ENCODE measurements at regions not wholly inside any gene's neighbourhood (a gene's known extent, or its start where the extent isn't known, plus 50 kb on each side); places are given as distances from the start of the nearest gene placed in this dataset.
A peak's percentile ranks its signal among the peaks of the same experiment; 100 is the strongest.

DNA sequence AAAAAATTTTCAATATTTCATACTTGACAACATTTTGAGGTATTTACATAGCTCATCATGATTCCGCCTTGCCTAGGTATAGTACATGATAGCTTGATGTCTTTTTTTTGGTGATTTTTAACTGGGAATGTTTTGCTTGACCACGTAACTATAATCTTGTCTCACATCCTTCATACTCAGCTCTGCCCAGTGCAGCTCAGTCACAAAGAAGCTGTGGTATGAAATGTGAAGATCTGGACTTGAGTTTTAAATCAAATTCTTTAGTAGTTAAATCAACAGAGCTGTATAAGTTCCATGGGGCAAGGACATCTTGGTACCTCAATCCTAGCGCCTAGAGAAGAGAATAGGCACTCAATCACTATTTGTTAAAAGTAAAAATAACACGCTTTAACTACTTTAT lies 276.3 kb upstream of the DKK2 start:
- no peak for DNase-seq

DNA sequence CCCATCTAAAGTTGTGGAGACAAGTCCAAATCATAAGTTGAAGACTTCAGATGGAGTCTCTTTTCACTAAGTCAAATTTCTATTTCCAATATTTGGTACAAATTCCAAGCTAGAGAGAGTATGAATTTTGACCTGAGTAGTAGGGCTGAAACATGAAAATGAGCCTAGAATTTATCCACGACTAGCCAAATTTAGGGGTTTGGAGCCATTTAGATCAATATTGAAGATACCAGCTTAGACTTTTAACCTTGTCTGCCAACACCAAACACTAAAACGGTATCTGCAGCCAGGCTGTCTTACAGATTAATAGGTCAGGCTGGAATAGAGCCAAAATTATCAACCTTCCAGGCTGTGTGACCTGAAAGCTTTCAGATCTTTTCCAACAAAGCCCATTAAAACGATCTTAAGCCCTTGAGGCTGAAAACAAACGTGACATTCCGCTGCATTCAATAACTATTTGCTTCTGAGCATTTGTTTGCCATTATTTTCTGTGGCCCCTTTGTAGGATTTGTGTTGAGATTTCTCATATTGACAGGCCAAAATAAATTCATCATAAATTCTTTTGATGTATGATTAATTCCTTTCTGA lies 268.7 kb upstream of the DKK2 start:
- DNase-seq: peak; percentile 20

DNA sequence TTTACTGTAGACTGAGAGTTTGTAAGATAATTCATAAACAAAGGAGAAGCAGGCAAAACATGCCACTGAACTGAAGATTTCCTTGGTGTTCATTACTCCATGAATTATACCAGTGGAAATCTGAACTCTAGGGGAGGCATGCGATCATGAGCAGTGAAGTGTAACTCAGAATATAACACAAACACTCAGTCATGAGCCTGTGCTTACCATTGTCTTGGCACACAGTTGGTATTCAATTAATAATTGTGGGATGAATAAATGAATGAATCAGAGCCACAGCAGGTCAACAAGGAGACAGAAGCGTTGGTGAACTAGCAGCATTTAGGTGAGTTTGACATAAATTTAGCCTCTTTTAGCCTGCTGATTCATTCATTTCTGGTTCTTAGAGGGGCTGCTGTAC lies 263.5 kb upstream of the DKK2 start:
- no peak for DNase-seq

GRCh38 chr4:107292979-107293378 lies 256.9 kb upstream of the DKK2 start:
- DNase-seq: no peak

- DNase-seq: peak; percentile 81
These were observed 247.8 kb upstream of the DKK2 start for GRCh38 chr4:107283587-107284559.

- DNase-seq: peak; percentile 84
These were observed 243.6 kb upstream of the DKK2 start for GRCh38 chr4:107279733-107280132.

GRCh38 chr4:107278791-107279483 lies 242.8 kb upstream of the DKK2 start:
- peak; percentile 5 for DNase-seq

DNA sequence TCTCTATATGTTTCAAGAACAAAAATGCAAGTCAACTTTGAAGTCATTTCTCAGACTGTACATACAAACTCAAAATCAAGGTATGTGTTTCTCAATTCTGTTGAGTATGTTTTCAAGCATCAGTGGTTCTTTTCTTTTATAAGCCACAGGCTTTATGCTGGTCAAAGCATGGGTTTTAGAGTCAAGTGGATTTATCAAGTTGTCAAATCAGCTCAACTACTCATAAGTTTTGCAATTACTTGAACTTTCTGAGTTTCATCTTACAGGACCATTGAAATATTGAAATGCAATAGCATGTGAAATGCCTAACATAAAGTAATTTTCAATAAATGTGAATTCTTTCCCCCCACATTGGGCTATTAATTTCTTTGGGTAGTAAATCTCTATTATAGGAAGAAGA lies 239.9 kb upstream of the DKK2 start:
- no peak for DNase-seq

GRCh38 chr4:107275225-107275624 lies 239.1 kb upstream of the DKK2 start:
- DNase-seq: no peak

- no peak for DNase-seq
These were observed 234.5 kb upstream of the DKK2 start for GRCh38 chr4:107270614-107271013.

DNA sequence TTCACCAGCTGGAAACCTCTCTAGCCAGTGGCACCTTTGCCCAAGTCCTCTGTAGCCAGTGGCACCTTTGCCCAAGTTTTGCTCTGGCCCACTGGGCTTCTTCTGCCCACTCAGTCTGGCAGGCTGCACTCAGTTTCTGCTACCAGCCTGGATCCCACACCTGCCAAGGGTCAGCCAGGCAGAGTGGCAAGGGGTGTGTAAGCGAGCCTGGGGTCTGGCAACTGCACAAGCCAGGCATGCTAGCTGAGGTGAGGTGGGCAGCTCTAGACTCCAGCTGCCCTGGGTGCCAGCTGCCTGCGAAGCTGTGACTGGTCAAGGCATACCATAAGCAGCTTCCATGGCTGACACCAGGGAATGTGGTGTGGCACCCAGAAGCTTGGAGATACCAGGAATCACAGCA lies 233.1 kb upstream of the DKK2 start:
- DNase-seq: no peak

- DNase-seq: peak; percentile 11
These were observed 229.7 kb upstream of the DKK2 start for GRCh38 chr4:107265859-107266258.

DNA sequence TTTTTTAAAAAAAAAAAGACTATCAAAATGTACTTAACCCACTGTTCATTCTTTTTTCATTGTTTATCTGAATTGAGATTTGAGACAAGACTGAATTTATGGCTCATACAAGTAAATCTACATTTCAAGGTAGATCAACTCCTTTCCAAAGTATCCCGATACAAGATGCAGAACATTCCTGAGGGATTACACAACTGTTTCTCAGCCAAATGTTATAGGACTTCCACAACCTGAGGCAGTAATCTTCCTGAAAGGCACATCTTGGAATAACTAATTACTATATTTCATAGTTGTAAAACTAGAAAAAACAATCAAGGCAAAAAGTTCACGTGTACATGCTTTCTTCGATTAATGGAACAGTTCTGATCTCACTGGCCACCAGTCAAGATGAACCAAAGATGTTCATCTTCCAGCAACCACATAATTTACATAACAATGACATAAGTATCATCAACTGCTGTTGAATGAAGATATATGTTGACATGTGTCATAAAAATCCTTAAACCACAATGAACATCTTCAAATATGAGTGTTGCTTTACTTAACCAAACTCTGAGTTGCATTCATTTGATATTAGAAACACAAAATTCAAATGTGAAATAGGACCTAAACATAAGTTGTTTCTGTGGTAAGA lies 225.2 kb upstream of the DKK2 start:
- DNase-seq: peak; percentile 4

- DNase-seq: no peak
These were observed 222.2 kb upstream of the DKK2 start for GRCh38 chr4:107258359-107258758.

DNA sequence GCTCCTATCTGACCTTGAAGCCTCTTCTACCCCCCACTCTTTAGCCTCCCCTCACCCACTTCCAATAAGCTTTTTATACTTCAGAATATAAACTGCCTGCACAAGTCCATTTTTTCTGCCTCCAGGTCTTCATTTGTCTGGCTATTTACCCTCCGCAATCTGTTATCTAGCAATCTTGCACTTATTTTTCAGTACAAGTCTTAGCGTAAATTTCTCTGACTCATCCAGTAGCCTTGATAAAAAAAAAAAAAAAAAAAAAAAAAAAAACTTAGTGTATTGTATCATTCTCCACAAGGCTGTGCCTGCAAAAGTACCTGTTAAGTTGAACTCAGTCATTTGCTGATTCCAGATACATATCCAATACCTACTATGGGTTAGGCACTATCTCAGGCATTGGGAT lies 219.5 kb upstream of the DKK2 start:
- DNase-seq: no peak

DNA sequence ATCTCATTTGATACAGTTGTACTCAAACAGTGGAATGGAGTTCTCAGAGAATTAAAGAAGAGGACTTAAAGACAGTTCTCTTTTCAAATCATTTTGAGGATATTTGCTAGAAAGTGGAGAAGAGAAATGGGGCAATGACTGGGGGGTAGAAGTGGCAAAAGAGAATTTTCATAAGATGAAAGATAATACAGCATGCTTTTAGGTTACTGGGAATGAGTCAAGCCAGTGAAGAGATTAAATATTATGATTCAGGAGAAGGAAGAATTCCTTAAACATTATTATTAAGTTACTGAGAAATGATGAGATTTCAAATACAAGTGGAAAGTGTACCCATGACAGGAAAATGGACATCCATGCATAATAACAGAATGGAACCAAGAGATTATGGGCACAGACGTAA lies 219.0 kb upstream of the DKK2 start:
- DNase-seq: no peak

- DNase-seq: no peak
These were observed 217.5 kb upstream of the DKK2 start for GRCh38 chr4:107253579-107254068.

DNA sequence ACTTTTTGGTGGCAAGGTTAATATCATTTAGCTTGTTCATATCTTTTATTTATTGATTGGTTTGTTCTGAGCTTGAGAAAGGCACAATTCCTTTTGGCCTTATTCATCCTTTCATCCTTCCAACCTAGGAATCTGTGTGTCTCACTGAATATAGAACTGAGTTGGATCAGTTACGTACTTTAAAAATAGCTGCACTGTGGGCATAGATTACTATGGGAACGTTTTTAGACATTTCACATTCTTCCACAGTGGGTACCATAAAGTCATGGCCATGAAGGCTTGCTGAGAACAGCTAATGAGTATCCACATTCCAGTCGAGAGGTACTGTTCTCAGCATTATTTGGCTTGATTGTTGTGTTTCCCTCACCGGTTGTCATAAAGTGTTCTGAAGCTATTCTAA lies 217.0 kb upstream of the DKK2 start:
- DNase-seq: no peak

GRCh38 chr4:107252571-107252970 lies 216.5 kb upstream of the DKK2 start:
- no peak for DNase-seq

- DNase-seq: no peak
These were observed 212.5 kb upstream of the DKK2 start for GRCh38 chr4:107248571-107248970.

- DNase-seq: no peak
These were observed 211.6 kb upstream of the DKK2 start for GRCh38 chr4:107247738-107248137.

DNA sequence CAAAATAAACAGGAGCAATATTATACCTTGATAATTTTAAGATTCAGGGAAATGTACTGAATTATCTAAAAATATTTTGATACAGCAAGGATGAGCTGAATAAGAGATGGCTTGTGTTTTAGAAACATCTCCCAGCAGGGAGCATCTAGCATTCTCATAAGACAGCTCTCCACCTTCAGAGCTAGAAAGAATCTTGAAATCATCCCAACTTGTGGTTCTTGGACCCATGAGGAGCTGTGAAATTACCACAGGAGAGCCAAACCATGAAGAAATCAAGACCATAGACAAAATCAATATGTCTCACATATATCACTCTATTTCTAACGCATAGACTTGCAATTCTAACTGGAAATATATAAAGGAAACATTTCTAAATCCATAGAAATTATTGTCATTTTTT lies 210.6 kb upstream of the DKK2 start:
- DNase-seq: no peak

DNA sequence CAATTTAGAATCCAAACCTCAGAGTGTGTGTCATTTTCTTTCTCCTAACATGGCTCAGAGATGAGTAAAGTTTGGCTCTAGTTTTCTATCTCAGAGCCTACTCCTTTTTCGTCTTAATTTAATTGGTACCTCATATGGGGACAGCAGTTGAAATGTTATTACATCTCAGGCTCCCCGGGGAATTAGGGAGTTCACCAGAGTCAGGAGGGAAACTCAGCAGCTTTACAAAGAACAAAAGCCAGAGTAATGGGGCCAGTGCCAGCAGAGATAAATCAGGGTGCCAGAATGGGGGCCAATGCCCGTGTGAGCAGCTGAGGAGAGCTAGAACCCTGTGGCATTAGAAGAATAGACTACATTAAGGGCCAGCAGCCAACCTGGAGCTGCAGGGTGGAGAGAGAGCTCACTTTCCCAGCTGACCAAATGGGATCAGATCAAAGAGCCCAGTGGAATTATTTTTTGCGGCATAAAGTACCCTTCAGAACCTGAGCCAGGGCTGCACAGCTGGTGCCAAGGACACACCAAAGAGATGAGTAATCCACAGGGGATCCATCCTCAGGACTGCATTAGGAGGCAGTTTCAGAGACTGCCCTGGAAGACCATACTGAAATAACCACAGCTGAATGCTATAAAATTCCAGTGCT lies 207.1 kb upstream of the DKK2 start:
- DNase-seq: no peak
